Activated T-helper 17 cell treated with anti-CD3 and anti-CD28 coated beads, Interleukin-2, amount 50 U/mL, for 72 hours (primary cell): ENCODE measurements at regions not wholly inside any gene's neighbourhood (a gene's known extent, or its start where the extent isn't known, plus 50 kb on each side); places are given as distances from the start of the nearest gene placed in this dataset.
"Not testable (repeated sequence)": the region's sequence is repeated elsewhere in the genome, so short reads cannot be mapped to it uniquely, and the experiment has no call there.

Source experiments
- ATAC-seq: fragments of 150-1000 bp; cut with Tn5 transposase; replicated peaks from 2 replicates; pipeline ENCODE4 v1.10.0; 2021; ENCODE audit warnings: mild to moderate bottlenecking, moderate library complexity
- H3K27ac Mint-ChIP-seq: one replicate; pipeline ENCODE4 v1.8.0; 2022; ENCODE audit warnings: mixed read lengths
- H3K27me3 Mint-ChIP-seq: one replicate; pipeline ENCODE4 v1.8.0; 2022; ENCODE audit warnings: mixed read lengths
- H3K36me3 Mint-ChIP-seq: one replicate; pipeline ENCODE4 v1.8.0; 2022; ENCODE audit warnings: low read depth, mild to moderate bottlenecking, mixed read lengths
- H3K4me1 Mint-ChIP-seq: one replicate; pipeline ENCODE4 v1.8.0; 2022; ENCODE audit warnings: mixed read lengths
- H3K4me3 Mint-ChIP-seq: one replicate; pipeline ENCODE4 v1.8.0; 2022; ENCODE audit warnings: mild to moderate bottlenecking, mixed read lengths
- H3K9me3 Mint-ChIP-seq: one replicate; pipeline ENCODE4 v1.8.0; 2022; ENCODE audit warnings: mixed read lengths

GRCh38 chr15:81056304-81056703 is 55.6 kb downstream of the TLNRD1 start:
- Mint-ChIP-seq H3K27me3 (no peaks in the 10 kb centered on the region), H3K9me3 (peaks cover 3% of the 10 kb centered on the region), H3K4me1 (no peaks in the 10 kb centered on the region)

GRCh38 chr15:81060470-81060869 is 59.7 kb downstream of the TLNRD1 start:
- Mint-ChIP-seq H3K27ac (peak overlapping the region; percentile 42), H3K36me3 (no peaks in the 10 kb centered on the region)

More at GRCh38 chr15:81056304-81056703, 55.6 kb downstream of the TLNRD1 start:
- Mint-ChIP-seq H3K4me3 (no peak overlapping the region), H3K36me3 (no peaks in the 10 kb centered on the region), H3K27ac (no peak overlapping the region)
- no peak for ATAC-seq

GRCh38 chr15:81060907-81061306 is 60.2 kb downstream of the TLNRD1 start:
- no peak overlapping the region for H3K4me3 Mint-ChIP-seq
- H3K36me3 Mint-ChIP-seq: no peaks in the 10 kb centered on the region
- peaks cover 3% of the 10 kb centered on the region for H3K9me3 Mint-ChIP-seq
- peaks cover 7% of the 10 kb centered on the region for H3K27me3 Mint-ChIP-seq
- no peak overlapping the region for H3K27ac Mint-ChIP-seq
- no peak for ATAC-seq
- no peaks in the 10 kb centered on the region for H3K4me1 Mint-ChIP-seq

More at GRCh38 chr15:81060470-81060869, 59.7 kb downstream of the TLNRD1 start:
- no peaks in the 10 kb centered on the region for H3K4me1 Mint-ChIP-seq
- peaks cover 3% of the 10 kb centered on the region for H3K9me3 Mint-ChIP-seq
- no peak for ATAC-seq
- peaks cover 7% of the 10 kb centered on the region for H3K27me3 Mint-ChIP-seq
- no peak overlapping the region for H3K4me3 Mint-ChIP-seq

- H3K27me3 Mint-ChIP-seq: peaks cover 7% of the 10 kb centered on the region
- no peak for ATAC-seq
- peaks cover 3% of the 10 kb centered on the region for H3K9me3 Mint-ChIP-seq
- no peak overlapping the region for H3K4me3 Mint-ChIP-seq
- H3K36me3 Mint-ChIP-seq: no peaks in the 10 kb centered on the region
- H3K4me1 Mint-ChIP-seq: no peaks in the 10 kb centered on the region
- H3K27ac Mint-ChIP-seq: no peak overlapping the region
Measured at GRCh38 chr15:81061490-81062253, 60.9 kb downstream of the TLNRD1 start.

GRCh38 chr15:81062937-81063336 is 62.2 kb downstream of the TLNRD1 start:
- Mint-ChIP-seq H3K27me3 (peaks cover 7% of the 10 kb centered on the region), H3K4me1 (no peaks in the 10 kb centered on the region), H3K27ac (no peak overlapping the region)

GRCh38 chr15:81064253-81064652 is 63.5 kb downstream of the TLNRD1 start:
- no peaks in the 10 kb centered on the region for H3K36me3 Mint-ChIP-seq
- H3K4me3 Mint-ChIP-seq: no peak overlapping the region
- peaks cover 15% of the 10 kb centered on the region for H3K27me3 Mint-ChIP-seq
- H3K4me1 Mint-ChIP-seq: no peaks in the 10 kb centered on the region
- H3K9me3 Mint-ChIP-seq: no peaks in the 10 kb centered on the region
- ATAC-seq: no peak
- no peak overlapping the region for H3K27ac Mint-ChIP-seq

More at GRCh38 chr15:81062937-81063336, 62.2 kb downstream of the TLNRD1 start:
- Mint-ChIP-seq H3K36me3 (no peaks in the 10 kb centered on the region), H3K9me3 (peaks cover 3% of the 10 kb centered on the region), H3K4me3 (no peak overlapping the region)
- ATAC-seq: no peak

GRCh38 chr15:81067567-81067966 is 66.5 kb upstream of the CFAP161 start:
- ATAC-seq, H3K36me3 Mint-ChIP-seq, H3K4me1 Mint-ChIP-seq, H3K9me3 Mint-ChIP-seq, H3K27ac Mint-ChIP-seq, H3K4me3 Mint-ChIP-seq: not testable (repeated sequence)
- H3K27me3 Mint-ChIP-seq: peaks cover 19% of the 10 kb centered on the region

GRCh38 chr15:81068516-81068915 is 65.6 kb upstream of the CFAP161 start:
- ATAC-seq: no peak
- no peak overlapping the region for H3K27ac Mint-ChIP-seq
- H3K4me3 Mint-ChIP-seq: no peak overlapping the region
- H3K9me3 Mint-ChIP-seq: peaks cover 4% of the 10 kb centered on the region
- H3K27me3 Mint-ChIP-seq: peaks cover 19% of the 10 kb centered on the region
- H3K36me3 Mint-ChIP-seq: no peaks in the 10 kb centered on the region
- H3K4me1 Mint-ChIP-seq: no peaks in the 10 kb centered on the region

- no peak for ATAC-seq
- no peak overlapping the region for H3K27ac Mint-ChIP-seq
- no peaks in the 10 kb centered on the region for H3K4me1 Mint-ChIP-seq
- peaks cover 4% of the 10 kb centered on the region for H3K9me3 Mint-ChIP-seq
- H3K4me3 Mint-ChIP-seq: no peak overlapping the region
- no peaks in the 10 kb centered on the region for H3K36me3 Mint-ChIP-seq
- H3K27me3 Mint-ChIP-seq: peaks cover 17% of the 10 kb centered on the region
Measured at GRCh38 chr15:81069356-81069755, 64.7 kb upstream of the CFAP161 start.

GRCh38 chr15:81069909-81070308 is 64.2 kb upstream of the CFAP161 start:
- peaks cover 16% of the 10 kb centered on the region for H3K27me3 Mint-ChIP-seq
- no peak for ATAC-seq
- peaks cover 4% of the 10 kb centered on the region for H3K9me3 Mint-ChIP-seq
- no peak overlapping the region for H3K4me3 Mint-ChIP-seq
- no peaks in the 10 kb centered on the region for H3K4me1 Mint-ChIP-seq
- no peak overlapping the region for H3K27ac Mint-ChIP-seq
- no peaks in the 10 kb centered on the region for H3K36me3 Mint-ChIP-seq

GRCh38 chr15:81071120-81071519 is 63.0 kb upstream of the CFAP161 start:
- H3K4me1 Mint-ChIP-seq: no peaks in the 10 kb centered on the region
- H3K27me3 Mint-ChIP-seq: peaks cover 16% of the 10 kb centered on the region
- no peak overlapping the region for H3K27ac Mint-ChIP-seq
- ATAC-seq: no peak
- no peaks in the 10 kb centered on the region for H3K36me3 Mint-ChIP-seq
- peaks cover 4% of the 10 kb centered on the region for H3K9me3 Mint-ChIP-seq
- H3K4me3 Mint-ChIP-seq: no peak overlapping the region

GRCh38 chr15:81071705-81072104 is 62.4 kb upstream of the CFAP161 start:
- Mint-ChIP-seq H3K4me1 (no peaks in the 10 kb centered on the region), H3K36me3 (no peaks in the 10 kb centered on the region), H3K27ac (no peak overlapping the region), H3K4me3 (no peak overlapping the region), H3K9me3 (peaks cover 4% of the 10 kb centered on the region), H3K27me3 (peaks cover 20% of the 10 kb centered on the region)
- ATAC-seq: no peak

GRCh38 chr15:81072551-81072950 is 61.5 kb upstream of the CFAP161 start:
- H3K27ac Mint-ChIP-seq: no peak overlapping the region
- peaks cover 21% of the 10 kb centered on the region for H3K27me3 Mint-ChIP-seq
- no peak for ATAC-seq
- H3K4me3 Mint-ChIP-seq: no peak overlapping the region
- H3K36me3 Mint-ChIP-seq: no peaks in the 10 kb centered on the region
- H3K9me3 Mint-ChIP-seq: peaks cover 4% of the 10 kb centered on the region
- no peaks in the 10 kb centered on the region for H3K4me1 Mint-ChIP-seq

GRCh38 chr15:81073801-81074200 is 60.3 kb upstream of the CFAP161 start:
- Mint-ChIP-seq H3K36me3 (no peaks in the 10 kb centered on the region), H3K9me3 (peaks cover 4% of the 10 kb centered on the region), H3K4me1 (no peaks in the 10 kb centered on the region), H3K27ac (no peak overlapping the region), H3K4me3 (no peak overlapping the region), H3K27me3 (peaks cover 16% of the 10 kb centered on the region)
- ATAC-seq: peak; percentile 83

GRCh38 chr15:81074773-81075172 is 59.3 kb upstream of the CFAP161 start:
- ATAC-seq: peak; percentile 77
- Mint-ChIP-seq H3K27me3 (peaks cover 10% of the 10 kb centered on the region), H3K9me3 (peaks cover 4% of the 10 kb centered on the region), H3K36me3 (no peaks in the 10 kb centered on the region), H3K27ac (peak overlapping the region; percentile 59), H3K4me3 (peak overlapping the region; percentile 34), H3K4me1 (no peaks in the 10 kb centered on the region)
